ENCODE measurements at regions not wholly inside any gene's neighbourhood (a gene's known extent, or its start where the extent isn't known, plus 50 kb on each side); places are given as distances from the start of the nearest gene placed in this dataset.

GRCh38 chr11:19337779-19338178 lies 97.0 kb upstream of the E2F8 start:
- no peak for DNase-seq (ENCODE audit: low spot score)
- no peak for TF ChIP-seq CTCF (IDR thresholded peaks at IDR 0.05; ENCODE audit: unreplicated experiment)
- no peaks in the 10 kb centered on the region for H3K9me3 Mint-ChIP-seq (ENCODE audit: unreplicated experiment)
- no peak overlapping the region for H3K27ac Mint-ChIP-seq (ENCODE audit: unreplicated experiment)
- H3K4me1 Mint-ChIP-seq (ENCODE audit: unreplicated experiment): no peaks in the 10 kb centered on the region
- H3K4me3 Mint-ChIP-seq (ENCODE audit: unreplicated experiment): no peak overlapping the region
- H3K36me3 Mint-ChIP-seq (ENCODE audit: low read depth, unreplicated experiment): no peaks in the 10 kb centered on the region
- no peaks in the 10 kb centered on the region for H3K27me3 Mint-ChIP-seq (ENCODE audit: unreplicated experiment)

- no peaks in the 10 kb centered on the region for H3K36me3 Mint-ChIP-seq (ENCODE audit: low read depth, unreplicated experiment)
Measured at GRCh38 chr11:19336331-19336730, 95.6 kb upstream of the E2F8 start.

GRCh38 chr11:19332476-19332875 lies 91.7 kb upstream of the E2F8 start:
- Mint-ChIP-seq H3K4me1 (ENCODE audit: unreplicated experiment) (peaks cover 3% of the 10 kb centered on the region), H3K4me3 (ENCODE audit: unreplicated experiment) (no peak overlapping the region), H3K27me3 (ENCODE audit: unreplicated experiment) (no peaks in the 10 kb centered on the region), H3K36me3 (ENCODE audit: low read depth, unreplicated experiment) (no peaks in the 10 kb centered on the region), H3K9me3 (ENCODE audit: unreplicated experiment) (no peaks in the 10 kb centered on the region), H3K27ac (ENCODE audit: unreplicated experiment) (no peak overlapping the region)
- DNase-seq (ENCODE audit: low spot score): no peak
- no peak for TF ChIP-seq CTCF (IDR thresholded peaks at IDR 0.05; ENCODE audit: unreplicated experiment)

More at GRCh38 chr11:19336331-19336730, 95.6 kb upstream of the E2F8 start:
- TF ChIP-seq CTCF (IDR thresholded peaks at IDR 0.05; ENCODE audit: unreplicated experiment): no peak
- no peak for DNase-seq (ENCODE audit: low spot score)
- no peak overlapping the region for H3K4me3 Mint-ChIP-seq (ENCODE audit: unreplicated experiment)
- H3K9me3 Mint-ChIP-seq (ENCODE audit: unreplicated experiment): no peaks in the 10 kb centered on the region
- H3K27me3 Mint-ChIP-seq (ENCODE audit: unreplicated experiment): no peaks in the 10 kb centered on the region
- no peaks in the 10 kb centered on the region for H3K4me1 Mint-ChIP-seq (ENCODE audit: unreplicated experiment)
- no peak overlapping the region for H3K27ac Mint-ChIP-seq (ENCODE audit: unreplicated experiment)

- Mint-ChIP-seq H3K4me3 (ENCODE audit: unreplicated experiment) (no peak overlapping the region), H3K4me1 (ENCODE audit: unreplicated experiment) (peaks cover 3% of the 10 kb centered on the region), H3K27me3 (ENCODE audit: unreplicated experiment) (no peaks in the 10 kb centered on the region), H3K36me3 (ENCODE audit: low read depth, unreplicated experiment) (no peaks in the 10 kb centered on the region), H3K9me3 (ENCODE audit: unreplicated experiment) (no peaks in the 10 kb centered on the region), H3K27ac (ENCODE audit: unreplicated experiment) (no peak overlapping the region)
- no peak for TF ChIP-seq CTCF (IDR thresholded peaks at IDR 0.05; ENCODE audit: unreplicated experiment)
- DNase-seq (ENCODE audit: low spot score): no peak
Measured at GRCh38 chr11:19330416-19330815, 89.7 kb upstream of the E2F8 start.

- Mint-ChIP-seq H3K4me1 (ENCODE audit: unreplicated experiment) (peaks cover 3% of the 10 kb centered on the region), H3K4me3 (ENCODE audit: unreplicated experiment) (no peak overlapping the region)
Measured at GRCh38 chr11:19329970-19330369, 89.2 kb upstream of the E2F8 start.

More at GRCh38 chr11:19329970-19330369, 89.2 kb upstream of the E2F8 start:
- Mint-ChIP-seq H3K27me3 (ENCODE audit: unreplicated experiment) (no peaks in the 10 kb centered on the region), H3K27ac (ENCODE audit: unreplicated experiment) (no peak overlapping the region), H3K36me3 (ENCODE audit: low read depth, unreplicated experiment) (no peaks in the 10 kb centered on the region), H3K9me3 (ENCODE audit: unreplicated experiment) (no peaks in the 10 kb centered on the region)
- no peak for DNase-seq (ENCODE audit: low spot score)
- no peak for TF ChIP-seq CTCF (IDR thresholded peaks at IDR 0.05; ENCODE audit: unreplicated experiment)
